ENCODE measurements at regions not wholly inside any gene's neighbourhood (a gene's known extent, or its start where the extent isn't known, plus 50 kb on each side); places are given as distances from the start of the nearest gene placed in this dataset.

DNA sequence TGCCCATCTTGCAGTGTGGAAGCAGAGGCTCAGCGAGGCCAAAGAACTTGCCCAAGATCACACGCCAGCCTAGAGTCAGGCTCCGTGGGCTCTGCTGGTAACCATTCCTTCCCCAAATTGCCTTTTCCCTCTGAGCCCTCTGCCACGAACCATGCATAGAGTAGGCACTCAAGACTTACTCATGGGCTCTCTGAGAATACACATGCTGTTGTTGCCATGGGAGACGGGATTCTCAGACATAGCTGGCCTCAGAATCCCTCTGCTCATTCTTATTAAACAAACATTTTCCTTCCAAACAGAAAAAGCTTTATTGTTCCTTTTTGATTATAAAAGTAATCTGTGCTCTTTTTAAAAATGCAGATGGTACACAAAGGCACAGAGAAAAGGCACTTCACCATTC lies 52.5 kb upstream of the WSCD2 start:
- DNase-seq (ENCODE audit: low read depth, low spot score), result no peak

DNA sequence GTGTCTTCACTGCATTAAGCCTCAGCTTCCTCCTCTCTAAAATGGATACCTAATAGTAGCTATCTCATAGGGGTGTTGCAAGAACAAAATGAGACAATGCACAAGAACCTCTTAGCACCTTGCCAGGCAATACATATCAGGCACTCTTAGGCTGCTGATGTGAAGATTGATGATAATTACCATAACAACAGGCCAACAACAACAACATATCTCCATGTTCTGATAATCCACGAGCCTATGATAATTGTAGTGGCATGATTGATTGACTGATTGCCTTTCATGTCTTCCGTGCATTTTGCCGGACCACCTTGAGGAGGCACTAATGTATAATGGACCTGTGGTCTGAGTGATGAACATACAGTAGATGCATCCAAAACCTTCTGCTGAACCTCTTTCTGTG lies 50.7 kb upstream of the WSCD2 start:
- DNase-seq (ENCODE audit: low read depth, low spot score), result no peak
